MM.1S (cell line): ENCODE measurements at regions not wholly inside any gene's neighbourhood (a gene's known extent, or its start where the extent isn't known, plus 50 kb on each side); places are given as distances from the start of the nearest gene placed in this dataset.

Experiments
- EZH2phosphoT487 ChIP-seq: fragments of 300-600 bp; sonication (generic); IDR thresholded peaks from 2 replicates; pipeline ENCODE4 v1.6.1; 2018; ENCODE audit warnings: antibody characterized with exemption, low read length
- TF ChIP-seq, protein P1 (sequence below): fragments of 300-600 bp; sonication (generic); IDR thresholded peaks from 2 replicates; pipeline ENCODE4 v1.5.1; 2016; ENCODE audit warnings: antibody characterized with exemption, low read length, mixed read lengths

DNA sequence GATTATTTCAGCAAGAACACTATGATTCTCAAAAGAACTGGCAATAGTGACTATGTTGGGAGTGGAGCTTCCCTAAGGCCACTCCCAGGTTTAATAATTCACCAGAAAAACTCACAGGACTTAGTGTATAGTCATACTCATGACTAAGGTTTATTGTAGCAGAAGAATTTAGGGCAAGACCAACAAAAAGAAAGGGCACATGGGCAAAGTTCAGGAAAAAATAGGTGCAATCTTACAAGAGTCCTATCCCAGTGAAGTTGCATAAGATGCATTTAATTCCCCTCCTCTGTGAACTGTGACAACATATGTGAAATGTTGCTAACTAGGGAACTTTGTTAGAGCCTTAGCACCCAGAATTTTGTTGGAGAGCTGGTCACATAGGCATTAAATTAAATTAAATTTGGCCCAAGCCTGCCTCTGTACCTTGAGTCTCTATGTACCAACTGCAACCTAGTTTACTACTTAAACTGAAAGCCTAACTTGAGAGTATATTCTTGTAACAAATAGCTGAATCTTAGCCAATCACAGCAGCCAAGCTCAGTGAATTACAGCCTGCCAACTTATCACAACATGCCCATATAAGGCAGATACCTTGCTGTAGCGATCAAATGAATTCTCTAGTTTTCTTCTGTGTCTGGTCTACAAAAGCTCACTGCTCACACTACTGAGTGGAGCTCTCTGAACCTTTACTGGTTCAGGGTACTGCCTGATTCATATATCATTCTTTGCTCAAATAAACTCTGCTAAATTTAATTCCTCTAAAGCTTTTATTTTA is 386.2 kb upstream of the ARHGEF26 start:
- TF ChIP-seq EZH2phosphoT487 = no peak
- TF ChIP-seq, protein P1, sequence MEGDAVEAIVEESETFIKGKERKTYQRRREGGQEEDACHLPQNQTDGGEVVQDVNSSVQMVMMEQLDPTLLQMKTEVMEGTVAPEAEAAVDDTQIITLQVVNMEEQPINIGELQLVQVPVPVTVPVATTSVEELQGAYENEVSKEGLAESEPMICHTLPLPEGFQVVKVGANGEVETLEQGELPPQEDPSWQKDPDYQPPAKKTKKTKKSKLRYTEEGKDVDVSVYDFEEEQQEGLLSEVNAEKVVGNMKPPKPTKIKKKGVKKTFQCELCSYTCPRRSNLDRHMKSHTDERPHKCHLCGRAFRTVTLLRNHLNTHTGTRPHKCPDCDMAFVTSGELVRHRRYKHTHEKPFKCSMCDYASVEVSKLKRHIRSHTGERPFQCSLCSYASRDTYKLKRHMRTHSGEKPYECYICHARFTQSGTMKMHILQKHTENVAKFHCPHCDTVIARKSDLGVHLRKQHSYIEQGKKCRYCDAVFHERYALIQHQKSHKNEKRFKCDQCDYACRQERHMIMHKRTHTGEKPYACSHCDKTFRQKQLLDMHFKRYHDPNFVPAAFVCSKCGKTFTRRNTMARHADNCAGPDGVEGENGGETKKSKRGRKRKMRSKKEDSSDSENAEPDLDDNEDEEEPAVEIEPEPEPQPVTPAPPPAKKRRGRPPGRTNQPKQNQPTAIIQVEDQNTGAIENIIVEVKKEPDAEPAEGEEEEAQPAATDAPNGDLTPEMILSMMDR = no peak
